Stomach smooth muscle (tissue), 2 donors: ENCODE measurements at regions not wholly inside any gene's neighbourhood (a gene's known extent, or its start where the extent isn't known, plus 50 kb on each side); places are given as distances from the start of the nearest gene placed in this dataset.
A peak's percentile ranks its signal among the peaks of the same experiment; 100 is the strongest.

Source experiments
- H3K27ac ChIP-seq: one replicate; pipeline ENCODE4 v1.7.0; 2013; ENCODE audit warnings: mild to moderate bottlenecking, low read length, inconsistent platforms
- H3K27me3 ChIP-seq, 2 donors: one replicate each; pipeline ENCODE4 v1.7.0; 2013; ENCODE audit warnings: low read length in 2 of 2; ENCODE audit not compliant: insufficient read depth in 2 of 2, control insufficient read depth in 1 of 2
- H3K36me3 ChIP-seq, 2 donors: one replicate each; pipeline ENCODE4 v1.7.0; 2013; ENCODE audit warnings: low read length in 2 of 2; ENCODE audit not compliant: control insufficient read depth in 2 of 2, insufficient read depth in 2 of 2
- H3K4me1 ChIP-seq: one replicate; pipeline ENCODE4 v1.7.0; 2013; ENCODE audit warnings: low read length; ENCODE audit not compliant: control insufficient read depth, insufficient read depth
- H3K4me3 ChIP-seq, 2 donors: one replicate each; pipeline ENCODE4 v1.7.0; 2013; ENCODE audit warnings: low read length in 2 of 2
- H3K9ac ChIP-seq, 2 donors: one replicate each; pipeline ENCODE4 v1.7.0; 2013; ENCODE audit warnings: low read length in 2 of 2, mild to moderate bottlenecking in 1 of 2
- H3K9me3 ChIP-seq, 2 donors: one replicate each; pipeline ENCODE4 v1.7.0; 2013; ENCODE audit warnings: low read length in 2 of 2; ENCODE audit not compliant: control insufficient read depth in 2 of 2
- donor health status: healthy.
- donor health status: Pancreatic carcinoma.

- no peak overlapping the region for H3K9ac ChIP-seq
- H3K9me3 ChIP-seq = no peaks in the 10 kb centered on the region
- no peaks in the 10 kb centered on the region for H3K4me1 ChIP-seq
- no peaks in the 10 kb centered on the region for H3K36me3 ChIP-seq
- no peak overlapping the region for H3K27ac ChIP-seq
- no peaks in the 10 kb centered on the region for H3K27me3 ChIP-seq
- H3K4me3 ChIP-seq = no peak overlapping the region
These were observed 869.0 kb downstream of the SH3BGRL start for GRCh38 chrX:82070948-82071347.

GRCh38 chrX:82081027-82081426, 879.1 kb downstream of the SH3BGRL start:
- H3K9me3 ChIP-seq = peaks cover 0 to 9% of the 10 kb centered on the region in 2 donors
- no peaks in the 10 kb centered on the region for H3K4me1 ChIP-seq
- peaks cover 0 to 7% of the 10 kb centered on the region in 2 donors for H3K27me3 ChIP-seq
- no peak overlapping the region for H3K27ac ChIP-seq
- H3K4me3 ChIP-seq = no peak overlapping the region
- H3K36me3 ChIP-seq = no peaks in the 10 kb centered on the region
- H3K9ac ChIP-seq = no peak overlapping the region

- Histone ChIP-seq H3K9me3 (peaks cover 0 to 9% of the 10 kb centered on the region in 2 donors), H3K9ac (no peak overlapping the region)
These were observed 885.8 kb downstream of the SH3BGRL start for GRCh38 chrX:82087699-82088098.

GRCh38 chrX:82092307-82092706, 890.4 kb downstream of the SH3BGRL start:
- Histone ChIP-seq H3K27ac (no peak overlapping the region), H3K27me3 (peaks cover 0 to 2% of the 10 kb centered on the region in 2 donors), H3K9me3 (no peaks in the 10 kb centered on the region), H3K9ac (no peak overlapping the region), H3K4me3 (no peak overlapping the region), H3K4me1 (no peaks in the 10 kb centered on the region), H3K36me3 (no peaks in the 10 kb centered on the region)

More at GRCh38 chrX:82087699-82088098, 885.8 kb downstream of the SH3BGRL start:
- H3K27me3 ChIP-seq = peaks cover 0 to 2% of the 10 kb centered on the region in 2 donors
- H3K4me3 ChIP-seq = peak overlapping the region in 1 of 2 donors; percentile 23
- H3K36me3 ChIP-seq = no peaks in the 10 kb centered on the region
- H3K4me1 ChIP-seq = no peaks in the 10 kb centered on the region
- H3K27ac ChIP-seq = no peak overlapping the region

- no peaks in the 10 kb centered on the region for H3K9me3 ChIP-seq
- H3K36me3 ChIP-seq = no peaks in the 10 kb centered on the region
- no peak overlapping the region for H3K4me3 ChIP-seq
- no peaks in the 10 kb centered on the region for H3K4me1 ChIP-seq
- no peaks in the 10 kb centered on the region for H3K27me3 ChIP-seq
- no peak overlapping the region for H3K27ac ChIP-seq
- no peak overlapping the region for H3K9ac ChIP-seq
These were observed 923.2 kb downstream of the SH3BGRL start for GRCh38 chrX:82125103-82125502.

- H3K27ac ChIP-seq = no peak overlapping the region
- H3K9ac ChIP-seq = no peak overlapping the region
- H3K4me1 ChIP-seq = no peaks in the 10 kb centered on the region
- no peaks in the 10 kb centered on the region for H3K36me3 ChIP-seq
- no peak overlapping the region for H3K4me3 ChIP-seq
- H3K27me3 ChIP-seq = peaks cover 0 to 2% of the 10 kb centered on the region in 2 donors
- no peaks in the 10 kb centered on the region for H3K9me3 ChIP-seq
These were observed 925.6 kb downstream of the SH3BGRL start for GRCh38 chrX:82127228-82128123.

- Histone ChIP-seq H3K9me3 (no peaks in the 10 kb centered on the region), H3K27me3 (peaks cover 0 to 2% of the 10 kb centered on the region in 2 donors), H3K9ac (no peak overlapping the region), H3K36me3 (no peaks in the 10 kb centered on the region), H3K4me3 (no peak overlapping the region), H3K4me1 (no peaks in the 10 kb centered on the region), H3K27ac (no peak overlapping the region)
These were observed 932.5 kb downstream of the SH3BGRL start for GRCh38 chrX:82134378-82134777.

- H3K27ac ChIP-seq = no peak overlapping the region
- H3K4me3 ChIP-seq = no peak overlapping the region
- peaks cover 0 to 3% of the 10 kb centered on the region in 2 donors for H3K27me3 ChIP-seq
- no peaks in the 10 kb centered on the region for H3K36me3 ChIP-seq
- no peaks in the 10 kb centered on the region for H3K9me3 ChIP-seq
- no peak overlapping the region for H3K9ac ChIP-seq
- H3K4me1 ChIP-seq = no peaks in the 10 kb centered on the region
These were observed 940.0 kb downstream of the SH3BGRL start for GRCh38 chrX:82141942-82142341.

GRCh38 chrX:82161195-82161594, 959.3 kb downstream of the SH3BGRL start:
- Histone ChIP-seq H3K27ac (no peak overlapping the region), H3K9me3 (peaks cover 0 to 3% of the 10 kb centered on the region in 2 donors), H3K4me3 (no peak overlapping the region), H3K9ac (no peak overlapping the region), H3K36me3 (no peaks in the 10 kb centered on the region), H3K27me3 (peaks cover 0 to 9% of the 10 kb centered on the region in 2 donors), H3K4me1 (no peaks in the 10 kb centered on the region)

- peaks cover 0 to 9% of the 10 kb centered on the region in 2 donors for H3K27me3 ChIP-seq
- peaks cover 0 to 3% of the 10 kb centered on the region in 2 donors for H3K9me3 ChIP-seq
- no peaks in the 10 kb centered on the region for H3K4me1 ChIP-seq
- H3K27ac ChIP-seq = no peak overlapping the region
- H3K36me3 ChIP-seq = no peaks in the 10 kb centered on the region
- no peak overlapping the region for H3K4me3 ChIP-seq
- H3K9ac ChIP-seq = no peak overlapping the region
These were observed 961.8 kb downstream of the SH3BGRL start for GRCh38 chrX:82163701-82164100.

GRCh38 chrX:82196866-82197265, 995.0 kb downstream of the SH3BGRL start:
- H3K27ac ChIP-seq = no peak overlapping the region
- no peak overlapping the region for H3K9ac ChIP-seq
- no peaks in the 10 kb centered on the region for H3K27me3 ChIP-seq
- no peaks in the 10 kb centered on the region for H3K36me3 ChIP-seq
- no peaks in the 10 kb centered on the region for H3K9me3 ChIP-seq
- no peaks in the 10 kb centered on the region for H3K4me1 ChIP-seq
- no peak overlapping the region for H3K4me3 ChIP-seq
